Upper lobe of left lung (tissue), 6 donors: ENCODE measurements at regions not wholly inside any gene's neighbourhood (a gene's known extent, or its start where the extent isn't known, plus 50 kb on each side); places are given as distances from the start of the nearest gene placed in this dataset.

Experiments used
- ATAC-seq, 2 donors: fragments of 200-7000 bp; cut with Tn5 transposase; one replicate each; pipeline ENCODE4 v1.9.1; 2022; ENCODE audit warnings: mild to moderate bottlenecking in 2 of 2, moderate library complexity in 2 of 2; ENCODE audit not compliant: low FRiP score in 2 of 2
- DNase-seq, 2 donors: peaks; one replicate each; pipeline ENCODE4 v3.0.0-alpha.2; 2019 to 2020
- H3K27ac ChIP-seq, 4 donors: fragments of 200-600 bp; sonication (generic); one replicate each; pipeline ENCODE4 v1.5.1; 2016 to 2019
- H3K27me3 ChIP-seq, 4 donors: fragments of 200-600 bp; sonication (generic); one replicate each; pipeline ENCODE4 v1.5.1; 2017 to 2019
- H3K36me3 ChIP-seq, 4 donors: fragments of 200-600 bp; sonication (generic); one replicate each; pipeline ENCODE4 v1.5.1; 2016 to 2019
- H3K4me1 ChIP-seq, 4 donors: fragments of 200-600 bp; sonication (generic); one replicate each; pipeline ENCODE4 v1.5.1; 2018 to 2019
- H3K4me3 ChIP-seq, 4 donors: fragments of 200-600 bp; sonication (generic); one replicate each; pipeline ENCODE4 v1.5.1; 2017 to 2019; ENCODE audit warnings: mild to moderate bottlenecking in 2 of 4, moderate library complexity in 1 of 4
- H3K9me3 ChIP-seq, 4 donors: fragments of 200-600 bp; sonication (generic); one replicate each; pipeline ENCODE4 v1.5.1; 2018 to 2019
- EP300 ChIP-seq, 4 donors: sonication (generic); formaldehyde crosslinking; IDR thresholded peaks; one replicate each; pipeline ENCODE4 v1.5.1; 2017; ENCODE audit warnings: antibody characterized with exemption in 4 of 4, control low read depth in 2 of 4
- POLR2A ChIP-seq, 4 donors: fragments of 450-650 bp; IDR thresholded peaks; one replicate each; pipeline ENCODE4 v1.5.1; 2016 to 2017; ENCODE audit warnings: antibody characterized with exemption in 4 of 4, mild to moderate bottlenecking in 2 of 4
- POLR2AphosphoS5 ChIP-seq, 2 donors: sonication (generic); formaldehyde crosslinking; IDR thresholded peaks; one replicate each; pipeline ENCODE4 v1.5.1; 2017; ENCODE audit warnings: antibody characterized with exemption in 2 of 2
- WGBS, 2 donors: methylation state at CpG; one replicate each; pipeline ENCODE4 v1.1.5; 2017 to 2018; 5-methylcytosine and 5-hydroxymethylcytosine counted together
- TF ChIP-seq, protein P1 (sequence below), 6 experiments: fragments of 450-650 bp in 4 of 6; fragments of 200-600 bp in 2 of 6; sonication (generic) in 2 of 6; IDR thresholded peaks; one replicate each; pipeline ENCODE4 v1.5.1; 2016 to 2019; ENCODE audit warnings: antibody characterized with exemption in 6 of 6
- donor health status: DM: no; HTN: no; CAD: no; lungs with moderate emphysema.
- donor health status: DM: no; HTN: yes; CAD: no; lungs with severe emphysema.

DNA sequence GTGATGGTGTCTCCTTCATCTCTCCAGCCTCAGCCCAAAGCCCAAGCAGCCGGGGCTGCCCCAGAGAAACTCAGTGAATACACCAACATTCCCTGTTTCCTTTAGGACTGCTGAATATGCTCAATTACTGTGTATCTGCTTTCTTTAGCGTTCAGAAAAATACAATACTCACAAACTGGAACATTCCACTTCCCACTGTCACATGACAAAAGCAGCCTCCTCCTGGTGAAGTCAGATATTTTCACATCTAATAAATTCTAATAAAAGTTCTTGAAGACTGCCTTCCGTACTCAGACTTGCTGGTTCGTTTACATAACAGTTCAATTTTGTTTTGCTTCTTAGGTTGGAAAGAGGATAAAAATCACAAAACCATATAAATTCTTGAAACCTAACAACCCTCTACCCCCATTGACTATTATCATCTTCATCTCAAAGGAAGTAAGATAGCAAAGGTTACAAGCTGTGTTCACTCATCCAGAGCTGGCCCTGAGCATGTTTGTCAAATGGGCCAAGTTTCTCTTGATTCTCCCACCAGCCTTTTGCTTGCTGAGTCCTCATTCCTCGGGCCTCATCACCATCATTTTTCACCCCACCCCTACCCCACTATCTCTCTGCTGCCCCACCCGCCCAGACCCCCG, 190.8 kb upstream of the HNRNPA3 start:
- 62 to 68% methylated on average over 7 of the region's 7 CpGs for WGBS, 2 donors
- ATAC-seq (no peak), DNase-seq (no peak)
- no peak for TF ChIP-seq POLR2AphosphoS5 (IDR thresholded peaks at IDR 0.05)
- no peak for TF ChIP-seq POLR2A (IDR thresholded peaks at IDR 0.05)
- TF ChIP-seq EP300 (IDR thresholded peaks at IDR 0.05), result no peak
- TF ChIP-seq, protein P1, sequence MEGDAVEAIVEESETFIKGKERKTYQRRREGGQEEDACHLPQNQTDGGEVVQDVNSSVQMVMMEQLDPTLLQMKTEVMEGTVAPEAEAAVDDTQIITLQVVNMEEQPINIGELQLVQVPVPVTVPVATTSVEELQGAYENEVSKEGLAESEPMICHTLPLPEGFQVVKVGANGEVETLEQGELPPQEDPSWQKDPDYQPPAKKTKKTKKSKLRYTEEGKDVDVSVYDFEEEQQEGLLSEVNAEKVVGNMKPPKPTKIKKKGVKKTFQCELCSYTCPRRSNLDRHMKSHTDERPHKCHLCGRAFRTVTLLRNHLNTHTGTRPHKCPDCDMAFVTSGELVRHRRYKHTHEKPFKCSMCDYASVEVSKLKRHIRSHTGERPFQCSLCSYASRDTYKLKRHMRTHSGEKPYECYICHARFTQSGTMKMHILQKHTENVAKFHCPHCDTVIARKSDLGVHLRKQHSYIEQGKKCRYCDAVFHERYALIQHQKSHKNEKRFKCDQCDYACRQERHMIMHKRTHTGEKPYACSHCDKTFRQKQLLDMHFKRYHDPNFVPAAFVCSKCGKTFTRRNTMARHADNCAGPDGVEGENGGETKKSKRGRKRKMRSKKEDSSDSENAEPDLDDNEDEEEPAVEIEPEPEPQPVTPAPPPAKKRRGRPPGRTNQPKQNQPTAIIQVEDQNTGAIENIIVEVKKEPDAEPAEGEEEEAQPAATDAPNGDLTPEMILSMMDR (IDR thresholded peaks at IDR 0.05), result no peak
- Histone ChIP-seq H3K9me3 (no peaks in the 10 kb centered on the region), H3K27me3 (no peaks in the 10 kb centered on the region), H3K36me3 (no peaks in the 10 kb centered on the region), H3K4me3 (no peak overlapping the region), H3K27ac (no peak overlapping the region), H3K4me1 (no peaks in the 10 kb centered on the region)

DNA sequence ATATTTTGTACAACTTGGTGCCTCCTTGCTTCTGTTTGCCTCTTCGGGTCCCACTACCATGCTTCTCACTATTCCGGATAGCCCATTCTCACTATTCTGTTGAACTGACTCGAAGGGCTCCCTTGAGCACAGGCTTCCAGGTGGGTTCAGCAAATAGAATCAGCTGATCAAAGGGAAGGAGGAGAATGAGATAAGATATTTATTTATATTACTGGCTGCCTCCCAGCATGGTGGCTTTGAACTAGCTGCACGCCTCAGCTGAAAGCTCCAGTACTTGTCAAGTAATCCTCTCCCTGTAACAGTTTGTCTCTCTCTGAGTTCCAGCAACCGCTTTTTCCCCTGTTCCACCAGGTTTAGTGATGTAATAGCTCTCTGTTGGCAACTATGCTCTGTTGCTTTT, 187.8 kb upstream of the HNRNPA3 start:
- Histone ChIP-seq H3K27me3 (no peaks in the 10 kb centered on the region), H3K4me1 (no peaks in the 10 kb centered on the region), H3K36me3 (no peaks in the 10 kb centered on the region), H3K4me3 (no peak overlapping the region), H3K9me3 (no peaks in the 10 kb centered on the region), H3K27ac (no peak overlapping the region)
- 58 to 75% methylated on average over 5 of the region's 5 CpGs for WGBS, 2 donors
- no peak for DNase-seq
- TF ChIP-seq EP300 (IDR thresholded peaks at IDR 0.05), result no peak
- no peak for ATAC-seq

GRCh38 chr2:177026253-177026652, 186.3 kb upstream of the HNRNPA3 start:
- WGBS, 2 donors, result 65 to 75% methylated on average over 2 of the region's 2 CpGs
- TF ChIP-seq EP300 (IDR thresholded peaks at IDR 0.05) (no peak), POLR2A (IDR thresholded peaks at IDR 0.05) (no peak), POLR2AphosphoS5 (IDR thresholded peaks at IDR 0.05) (no peak)
- TF ChIP-seq, protein P1 (IDR thresholded peaks at IDR 0.05), result no peak
- Histone ChIP-seq H3K27ac (no peak overlapping the region), H3K4me1 (no peaks in the 10 kb centered on the region), H3K27me3 (no peaks in the 10 kb centered on the region), H3K36me3 (no peaks in the 10 kb centered on the region), H3K4me3 (no peak overlapping the region), H3K9me3 (no peaks in the 10 kb centered on the region)
- DNase-seq (no peak), ATAC-seq (no peak)

- H3K9me3 ChIP-seq, result no peaks in the 10 kb centered on the region
- no peak for ATAC-seq
- no peaks in the 10 kb centered on the region for H3K27me3 ChIP-seq
- H3K27ac ChIP-seq, result no peak overlapping the region
- H3K36me3 ChIP-seq, result no peaks in the 10 kb centered on the region
- H3K4me1 ChIP-seq, result no peaks in the 10 kb centered on the region
- no peak overlapping the region for H3K4me3 ChIP-seq
- TF ChIP-seq POLR2A (IDR thresholded peaks at IDR 0.05) (no peak), EP300 (IDR thresholded peaks at IDR 0.05) (no peak)
- TF ChIP-seq, protein P1 (IDR thresholded peaks at IDR 0.05), result no peak
- WGBS, 2 donors, result 73 to 78% methylated on average over 2 of the region's 2 CpGs
- DNase-seq, result no peak
Observed at GRCh38 chr2:177026956-177027355, 185.6 kb upstream of the HNRNPA3 start.

GRCh38 chr2:177028296-177028695, 184.3 kb upstream of the HNRNPA3 start:
- no peak for DNase-seq

More at GRCh38 chr2:177028296-177028695, 184.3 kb upstream of the HNRNPA3 start:
- no peak for ATAC-seq
- Histone ChIP-seq H3K36me3 (no peaks in the 10 kb centered on the region), H3K27ac (no peak overlapping the region), H3K4me3 (no peak overlapping the region), H3K9me3 (no peaks in the 10 kb centered on the region), H3K27me3 (no peaks in the 10 kb centered on the region), H3K4me1 (no peaks in the 10 kb centered on the region)
- TF ChIP-seq EP300 (IDR thresholded peaks at IDR 0.05) (no peak), POLR2AphosphoS5 (IDR thresholded peaks at IDR 0.05) (no peak), POLR2A (IDR thresholded peaks at IDR 0.05) (no peak)
- TF ChIP-seq, protein P1 (IDR thresholded peaks at IDR 0.05), result no peak
- WGBS, 2 donors, result 61 to 73% methylated on average over 2 of the region's 2 CpGs
